ENCODE measurements at regions not wholly inside any gene's neighbourhood (a gene's known extent, or its start where the extent isn't known, plus 50 kb on each side); places are given as distances from the start of the nearest gene placed in this dataset.

- no peak for TF ChIP-seq NANOG (IDR thresholded peaks at IDR 0.05; ENCODE audit: insufficient read depth, low read depth, low read length, poor library complexity, severe bottlenecking)
- no peak for TF ChIP-seq TAF7 (optimal IDR thresholded peaks at IDR 0.05; ENCODE audit: borderline replicate concordance, low read depth, low read length)
- no peak for TF ChIP-seq MAFK (IDR thresholded peaks at IDR 0.05; ENCODE audit: low read depth, low read length)
- TF ChIP-seq, protein P1, sequence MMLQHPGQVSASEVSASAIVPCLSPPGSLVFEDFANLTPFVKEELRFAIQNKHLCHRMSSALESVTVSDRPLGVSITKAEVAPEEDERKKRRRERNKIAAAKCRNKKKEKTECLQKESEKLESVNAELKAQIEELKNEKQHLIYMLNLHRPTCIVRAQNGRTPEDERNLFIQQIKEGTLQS (IDR thresholded peaks at IDR 0.05; ENCODE audit: insufficient read depth, low read depth, low read length), result no peak
- no peak for TF ChIP-seq YY1 (IDR thresholded peaks at IDR 0.05; ENCODE audit: low read depth, low read length)
Measured at GRCh38 chr6:114659513-114659912, 316.7 kb upstream of the HS3ST5 start (continued).
